Smooth muscle cell (in vitro differentiated cells): ENCODE measurements at regions not wholly inside any gene's neighbourhood (a gene's known extent, or its start where the extent isn't known, plus 50 kb on each side); places are given as distances from the start of the nearest gene placed in this dataset.

Experiments used
- DNase-seq: peaks from one replicate; lab custom pipeline; 2025; ENCODE audit not compliant: unreplicated experiment; lab: John Stamatoyannopoulos, UW
- H2AFZ ChIP-seq: fragments of 200-600 bp; sonication (generic); 2 replicates; pipeline ENCODE4 v1.6.0; 2016; ENCODE audit warnings: antibody characterized with exemption, low read depth, mild to moderate bottlenecking
- H3F3A ChIP-seq: fragments of 200-600 bp; sonication (generic); 2 replicates; pipeline ENCODE4 v1.6.0; 2017; ENCODE audit warnings: antibody characterized with exemption, low read depth
- H3K27ac ChIP-seq: fragments of 200-600 bp; sonication (generic); 2 replicates; pipeline ENCODE4 v1.5.1; 2016; ENCODE audit warnings: low read depth, mild to moderate bottlenecking
- H3K27me3 ChIP-seq: fragments of 200-600 bp; sonication (generic); 2 replicates; pipeline ENCODE4 v1.6.1; 2016; ENCODE audit warnings: low read depth, mild to moderate bottlenecking
- H3K36me3 ChIP-seq: fragments of 200-600 bp; sonication (generic); 2 replicates; pipeline ENCODE4 v1.5.1; 2016; ENCODE audit warnings: low read depth
- H3K4me1 ChIP-seq: fragments of 200-600 bp; sonication (generic); 2 replicates; pipeline ENCODE4 v1.5.1; 2016; ENCODE audit warnings: low read depth
- H3K4me2 ChIP-seq: fragments of 200-600 bp; sonication (generic); 2 replicates; pipeline ENCODE4 v1.6.0; 2016; ENCODE audit warnings: mild to moderate bottlenecking
- H3K4me3 ChIP-seq: fragments of 200-600 bp; sonication (generic); 2 replicates; pipeline ENCODE4 v1.5.1; 2016; ENCODE audit warnings: mild to moderate bottlenecking
- H3K79me2 ChIP-seq: fragments of 200-600 bp; sonication (generic); 2 replicates; pipeline ENCODE4 v1.6.0; 2016; ENCODE audit warnings: low read depth, mild to moderate bottlenecking
- H3K9ac ChIP-seq: fragments of 200-600 bp; sonication (generic); 2 replicates; pipeline ENCODE4 v1.6.0; 2016; ENCODE audit warnings: low read depth
- H3K9me3 ChIP-seq: fragments of 200-600 bp; sonication (generic); replicated peaks from 2 replicates; pipeline ENCODE4 v1.5.1; 2016; ENCODE audit warnings: low read depth
- H4K20me1 ChIP-seq: fragments of 200-600 bp; sonication (generic); 2 replicates; pipeline ENCODE4 v1.6.0; 2016; ENCODE audit warnings: low read depth
- WGBS: methylation state at CpG from one replicate; pipeline ENCODE4 v1.1.7; 2016; ENCODE audit warnings: low lambda C conversion rate; 5-methylcytosine and 5-hydroxymethylcytosine counted together
- TF ChIP-seq, protein P1 (sequence below): fragments of 200-600 bp; sonication (generic); IDR thresholded peaks from 2 replicates; pipeline ENCODE4 v1.5.1; 2017; ENCODE audit warnings: borderline replicate concordance, mild to moderate bottlenecking, antibody characterized with exemption; ENCODE audit not compliant: insufficient read depth, poor library complexity, severe bottlenecking

DNA sequence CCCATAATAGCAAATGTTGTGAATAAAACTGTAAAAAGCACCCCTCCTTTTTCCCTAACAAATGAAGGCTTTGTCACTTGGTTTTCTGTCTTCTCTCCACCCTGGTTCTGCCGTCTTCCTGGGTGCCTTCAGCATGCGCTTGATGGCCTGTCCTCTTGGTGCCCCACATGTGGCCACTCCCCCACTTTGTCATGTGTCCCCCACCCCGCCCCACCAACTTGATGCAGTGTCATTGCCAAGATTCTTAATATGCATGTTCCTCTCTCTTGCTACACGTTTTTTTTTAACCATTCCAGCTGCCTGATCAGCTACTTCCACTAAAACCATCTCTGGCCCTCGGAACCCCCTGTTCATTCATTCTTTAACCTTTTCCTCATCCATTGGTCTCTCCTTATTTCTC lies 340.3 kb downstream of the QKI start:
- H2AFZ ChIP-seq: no peak overlapping the region
- H3K36me3 ChIP-seq: no peaks in the 10 kb centered on the region
- no peaks in the 10 kb centered on the region for H3K79me2 ChIP-seq
- no peak overlapping the region for H3K9ac ChIP-seq
- H3K27ac ChIP-seq: no peak overlapping the region
- no peak for DNase-seq
- no peaks in the 10 kb centered on the region for H3F3A ChIP-seq
- no peak overlapping the region for H3K4me3 ChIP-seq
- peaks cover 6% of the 10 kb centered on the region for H3K4me1 ChIP-seq
- H4K20me1 ChIP-seq: no peaks in the 10 kb centered on the region
- 79% methylated on average over 5 of the region's 5 CpGs for WGBS
- H3K4me2 ChIP-seq: no peak overlapping the region
- H3K9me3 ChIP-seq: no peaks in the 10 kb centered on the region
- TF ChIP-seq, protein P1, sequence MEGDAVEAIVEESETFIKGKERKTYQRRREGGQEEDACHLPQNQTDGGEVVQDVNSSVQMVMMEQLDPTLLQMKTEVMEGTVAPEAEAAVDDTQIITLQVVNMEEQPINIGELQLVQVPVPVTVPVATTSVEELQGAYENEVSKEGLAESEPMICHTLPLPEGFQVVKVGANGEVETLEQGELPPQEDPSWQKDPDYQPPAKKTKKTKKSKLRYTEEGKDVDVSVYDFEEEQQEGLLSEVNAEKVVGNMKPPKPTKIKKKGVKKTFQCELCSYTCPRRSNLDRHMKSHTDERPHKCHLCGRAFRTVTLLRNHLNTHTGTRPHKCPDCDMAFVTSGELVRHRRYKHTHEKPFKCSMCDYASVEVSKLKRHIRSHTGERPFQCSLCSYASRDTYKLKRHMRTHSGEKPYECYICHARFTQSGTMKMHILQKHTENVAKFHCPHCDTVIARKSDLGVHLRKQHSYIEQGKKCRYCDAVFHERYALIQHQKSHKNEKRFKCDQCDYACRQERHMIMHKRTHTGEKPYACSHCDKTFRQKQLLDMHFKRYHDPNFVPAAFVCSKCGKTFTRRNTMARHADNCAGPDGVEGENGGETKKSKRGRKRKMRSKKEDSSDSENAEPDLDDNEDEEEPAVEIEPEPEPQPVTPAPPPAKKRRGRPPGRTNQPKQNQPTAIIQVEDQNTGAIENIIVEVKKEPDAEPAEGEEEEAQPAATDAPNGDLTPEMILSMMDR: no peak
- H3K27me3 ChIP-seq: no peaks in the 10 kb centered on the region

DNA sequence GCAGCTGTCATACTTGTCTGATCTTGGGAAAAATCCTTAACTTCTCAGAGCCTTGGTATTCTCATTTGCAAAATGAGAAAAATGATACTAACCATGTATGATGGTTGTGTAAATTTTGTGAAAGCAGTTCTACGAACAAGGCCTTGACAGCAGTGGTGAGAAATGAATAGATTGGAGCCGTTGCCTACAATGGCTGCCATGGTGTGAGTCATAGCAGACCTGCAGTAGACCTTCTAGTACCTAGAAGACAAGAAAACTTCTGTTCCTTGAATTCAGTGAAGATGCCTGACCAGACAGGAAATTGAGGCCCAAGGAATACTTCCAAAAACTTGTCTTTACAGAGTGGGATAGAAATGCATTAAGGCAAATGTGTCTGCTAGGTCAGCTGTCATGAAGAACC lies 338.9 kb downstream of the QKI start:
- DNase-seq: no peak
- TF ChIP-seq, protein P1: no peak
- 91% methylated on average over 2 of the region's 2 CpGs for WGBS

DNA sequence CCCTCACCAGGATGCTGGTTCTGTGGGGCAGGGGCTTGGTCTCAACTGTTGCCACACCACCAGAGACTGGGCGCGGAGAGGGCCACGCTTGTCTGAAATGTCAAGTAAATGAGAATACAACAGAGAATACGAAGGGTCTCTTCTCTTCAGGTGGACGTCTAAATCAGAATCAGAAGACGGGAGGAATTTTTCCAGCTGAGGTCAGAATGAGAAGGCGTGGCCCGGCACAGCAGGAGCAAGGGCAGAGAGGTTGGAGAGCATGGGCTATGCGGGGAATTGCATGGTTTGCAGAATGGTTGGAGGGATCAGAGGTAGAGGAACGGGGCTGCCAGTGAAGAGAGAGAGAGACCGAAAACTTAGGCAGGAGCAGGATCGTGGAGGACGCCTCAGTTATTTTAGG lies 337.9 kb downstream of the QKI start:
- no peak for DNase-seq
- Histone ChIP-seq H3F3A (no peaks in the 10 kb centered on the region), H3K9ac (no peak overlapping the region), H4K20me1 (no peaks in the 10 kb centered on the region), H3K36me3 (no peaks in the 10 kb centered on the region), H2AFZ (no peak overlapping the region), H3K4me3 (no peak overlapping the region), H3K4me2 (no peak overlapping the region), H3K4me1 (peaks cover 6% of the 10 kb centered on the region), H3K27ac (no peak overlapping the region), H3K27me3 (no peaks in the 10 kb centered on the region), H3K79me2 (no peaks in the 10 kb centered on the region), H3K9me3 (no peaks in the 10 kb centered on the region)
- 96% methylated on average over 13 of the region's 13 CpGs for WGBS
- TF ChIP-seq, protein P1: no peak

More for the DNA sequence above, 338.9 kb downstream of the QKI start:
- Histone ChIP-seq H3K36me3 (no peaks in the 10 kb centered on the region), H3K27me3 (no peaks in the 10 kb centered on the region), H3K4me3 (no peak overlapping the region), H2AFZ (no peak overlapping the region), H3K9ac (no peak overlapping the region), H3F3A (no peaks in the 10 kb centered on the region), H3K79me2 (no peaks in the 10 kb centered on the region), H3K9me3 (no peaks in the 10 kb centered on the region), H4K20me1 (no peaks in the 10 kb centered on the region), H3K27ac (no peak overlapping the region), H3K4me1 (peaks cover 6% of the 10 kb centered on the region), H3K4me2 (no peak overlapping the region)

DNA sequence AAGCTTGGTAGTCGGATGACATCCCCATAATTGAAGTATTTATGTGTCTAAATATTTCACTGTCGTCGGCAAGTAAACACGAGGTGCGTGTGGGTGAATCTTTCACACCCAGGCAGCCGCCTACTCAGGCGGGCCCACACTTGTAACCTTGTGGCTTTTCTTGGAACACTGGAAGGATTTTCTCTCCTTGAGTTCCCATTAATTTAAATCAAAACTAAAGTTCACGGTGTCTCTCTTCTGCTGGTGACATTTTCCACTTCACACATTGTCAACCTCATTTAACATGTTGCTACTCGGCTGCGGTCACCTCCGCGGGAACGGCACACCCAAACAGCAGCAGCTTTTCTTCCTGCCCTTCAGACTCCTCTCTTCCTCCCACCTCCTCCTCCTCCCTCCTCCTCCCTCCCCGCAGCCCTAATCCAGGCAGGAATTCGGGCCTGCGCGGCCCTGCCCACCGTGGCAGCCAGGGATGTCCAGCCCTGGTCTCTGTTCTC lies 336.6 kb downstream of the QKI start:
- no peak overlapping the region for H2AFZ ChIP-seq
- 60% methylated on average over 16 of the region's 18 CpGs for WGBS
- H3K27ac ChIP-seq: no peak overlapping the region
- H3K36me3 ChIP-seq: no peaks in the 10 kb centered on the region
- TF ChIP-seq, protein P1: no peak
- H4K20me1 ChIP-seq: no peaks in the 10 kb centered on the region
- peaks cover 6% of the 10 kb centered on the region for H3K4me1 ChIP-seq
- H3K4me3 ChIP-seq: no peak overlapping the region
- H3K27me3 ChIP-seq: no peaks in the 10 kb centered on the region
- H3K4me2 ChIP-seq: no peak overlapping the region
- H3K79me2 ChIP-seq: no peaks in the 10 kb centered on the region
- H3K9me3 ChIP-seq: no peaks in the 10 kb centered on the region
- DNase-seq: no peak
- H3K9ac ChIP-seq: no peak overlapping the region
- H3F3A ChIP-seq: no peaks in the 10 kb centered on the region
